ENCODE measurements at regions not wholly inside any gene's neighbourhood (a gene's known extent, or its start where the extent isn't known, plus 50 kb on each side); places are given as distances from the start of the nearest gene placed in this dataset.

DNA sequence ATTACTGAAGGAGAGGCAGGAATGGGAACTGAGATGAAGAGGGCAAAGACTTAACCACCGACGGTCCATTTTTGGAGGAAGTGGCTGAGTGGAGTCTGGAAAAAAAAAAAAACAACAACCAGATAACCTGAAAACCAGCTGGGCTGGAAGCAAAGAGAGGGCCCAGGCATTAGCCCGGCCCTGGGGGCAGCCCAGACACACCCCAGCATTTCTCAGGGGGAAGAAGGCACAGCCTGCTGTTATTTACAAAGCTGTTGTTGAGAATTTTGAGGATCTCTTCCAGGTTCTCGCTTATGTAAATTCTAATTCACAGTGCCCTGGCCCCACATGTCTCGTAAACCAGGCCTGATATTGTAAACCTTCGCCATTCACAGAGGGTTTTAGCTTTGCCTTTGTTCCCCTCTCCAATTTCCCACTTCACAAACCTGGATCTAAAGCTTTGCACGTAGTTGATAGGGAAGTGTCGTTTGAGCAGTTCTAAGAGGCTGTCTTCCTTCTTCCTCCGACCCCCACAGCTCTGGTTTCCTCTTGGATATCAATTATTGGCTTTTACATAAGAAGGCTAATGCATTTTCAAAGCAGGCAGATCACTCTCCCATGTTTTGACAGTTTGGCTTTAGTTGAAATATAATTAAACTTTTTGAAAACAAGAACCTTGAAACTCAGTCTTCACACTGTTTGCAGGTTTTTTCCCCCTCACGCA is 161.8 kb upstream of the IRF2BP2 start:
- peaks cover 6% of the 10 kb centered on the region for H3K9me3 Mint-ChIP-seq (ENCODE audit: unreplicated experiment)
- FAIRE-seq (no peak), DNase-seq (ENCODE audit: low read depth) (no peak)
- Histone ChIP-seq H3K4me2 (ENCODE audit: low read length) (peak overlapping the region; percentile 59), H3K9me3 (ENCODE audit: insufficient read depth, low read depth, low read length) (peaks cover 8% of the 10 kb centered on the region), H3K4me3 (ENCODE audit: insufficient read depth, low read depth, low read length) (peak overlapping the region; percentile 20), H3K27ac (ENCODE audit: low read depth, low read length) (peak overlapping the region; percentile 94), H3K4me1 (ENCODE audit: insufficient read depth, low read length) (peaks cover 28% of the 10 kb centered on the region), H3K27me3 (ENCODE audit: insufficient read depth, low read length) (peaks cover 4% of the 10 kb centered on the region), H3K79me2 (ENCODE audit: insufficient read depth, low read length) (no peaks in the 10 kb centered on the region), H3K9ac (ENCODE audit: low read length) (peak overlapping the region; percentile 82), H4K20me1 (ENCODE audit: insufficient read depth, low read length) (no peaks in the 10 kb centered on the region), H2AFZ (ENCODE audit: low read depth, low read length) (peak overlapping the region; percentile 19), H3K36me3 (ENCODE audit: insufficient read depth, low read length) (no peaks in the 10 kb centered on the region)
- H3K4me3 Mint-ChIP-seq (ENCODE audit: unreplicated experiment) = peak overlapping the region; percentile 10
- H3K4me1 Mint-ChIP-seq (ENCODE audit: low read depth, unreplicated experiment) = peaks cover 38% of the 10 kb centered on the region
- TF ChIP-seq, protein P1, sequence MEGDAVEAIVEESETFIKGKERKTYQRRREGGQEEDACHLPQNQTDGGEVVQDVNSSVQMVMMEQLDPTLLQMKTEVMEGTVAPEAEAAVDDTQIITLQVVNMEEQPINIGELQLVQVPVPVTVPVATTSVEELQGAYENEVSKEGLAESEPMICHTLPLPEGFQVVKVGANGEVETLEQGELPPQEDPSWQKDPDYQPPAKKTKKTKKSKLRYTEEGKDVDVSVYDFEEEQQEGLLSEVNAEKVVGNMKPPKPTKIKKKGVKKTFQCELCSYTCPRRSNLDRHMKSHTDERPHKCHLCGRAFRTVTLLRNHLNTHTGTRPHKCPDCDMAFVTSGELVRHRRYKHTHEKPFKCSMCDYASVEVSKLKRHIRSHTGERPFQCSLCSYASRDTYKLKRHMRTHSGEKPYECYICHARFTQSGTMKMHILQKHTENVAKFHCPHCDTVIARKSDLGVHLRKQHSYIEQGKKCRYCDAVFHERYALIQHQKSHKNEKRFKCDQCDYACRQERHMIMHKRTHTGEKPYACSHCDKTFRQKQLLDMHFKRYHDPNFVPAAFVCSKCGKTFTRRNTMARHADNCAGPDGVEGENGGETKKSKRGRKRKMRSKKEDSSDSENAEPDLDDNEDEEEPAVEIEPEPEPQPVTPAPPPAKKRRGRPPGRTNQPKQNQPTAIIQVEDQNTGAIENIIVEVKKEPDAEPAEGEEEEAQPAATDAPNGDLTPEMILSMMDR (IDR thresholded peaks at IDR 0.05; ENCODE audit: insufficient read depth, low read depth, low read length) = no peak
- no peak for TF ChIP-seq EZH2 (IDR thresholded peaks at IDR 0.05; ENCODE audit: insufficient read depth, low read length)
- H3K27ac Mint-ChIP-seq (ENCODE audit: unreplicated experiment) = peak overlapping the region; percentile 89
- peaks cover 2% of the 10 kb centered on the region for H3K27me3 Mint-ChIP-seq (ENCODE audit: low read depth, unreplicated experiment)
- H3K36me3 Mint-ChIP-seq (ENCODE audit: low read depth, unreplicated experiment) = peaks cover 4% of the 10 kb centered on the region

DNA sequence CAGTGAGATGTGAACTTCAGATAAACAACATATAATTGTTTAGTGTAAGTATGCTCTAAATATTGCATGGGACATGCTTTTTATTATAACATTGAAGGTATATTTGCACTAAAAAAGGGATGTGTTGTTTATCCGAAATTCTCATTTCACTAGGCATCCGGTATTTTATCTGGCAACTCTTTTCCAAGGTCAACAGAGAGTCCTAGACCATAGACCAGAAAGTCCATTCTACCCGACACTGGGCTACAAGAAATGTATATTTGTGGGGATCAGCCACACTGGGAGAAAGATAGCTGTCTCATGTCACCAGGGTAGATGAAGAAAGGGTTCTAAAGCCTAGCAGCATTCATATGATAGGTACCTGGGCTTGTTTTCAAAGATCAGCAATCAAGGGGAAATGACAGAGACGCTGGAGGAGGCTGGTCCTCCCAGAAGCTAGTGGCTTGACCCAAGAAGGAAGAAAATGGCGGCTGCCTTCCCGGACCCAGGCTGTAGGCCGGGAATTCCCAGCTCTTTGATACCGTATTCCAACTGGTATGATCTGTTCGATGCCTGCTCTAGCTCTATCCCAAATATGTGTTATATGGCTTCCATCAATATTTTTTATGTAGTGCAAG is 161.1 kb upstream of the IRF2BP2 start:
- Histone ChIP-seq H4K20me1 (ENCODE audit: insufficient read depth, low read length) (no peaks in the 10 kb centered on the region), H3K4me1 (ENCODE audit: insufficient read depth, low read length) (peaks cover 28% of the 10 kb centered on the region), H3K27me3 (ENCODE audit: insufficient read depth, low read length) (no peaks in the 10 kb centered on the region), H3K4me2 (ENCODE audit: low read length) (peak overlapping the region; percentile 59), H3K79me2 (ENCODE audit: insufficient read depth, low read length) (no peaks in the 10 kb centered on the region), H3K9ac (ENCODE audit: low read length) (no peak overlapping the region), H3K9me3 (ENCODE audit: insufficient read depth, low read depth, low read length) (peaks cover 3% of the 10 kb centered on the region), H3K27ac (ENCODE audit: low read depth, low read length) (peak overlapping the region; percentile 94), H2AFZ (ENCODE audit: low read depth, low read length) (no peak overlapping the region), H3K4me3 (ENCODE audit: insufficient read depth, low read depth, low read length) (no peak overlapping the region), H3K36me3 (ENCODE audit: insufficient read depth, low read length) (no peaks in the 10 kb centered on the region)
- DNase-seq (ENCODE audit: low read depth) = no peak
- no peak for FAIRE-seq
- H3K27me3 Mint-ChIP-seq (ENCODE audit: low read depth, unreplicated experiment) = peaks cover 2% of the 10 kb centered on the region
- peak overlapping the region; percentile 89 for H3K27ac Mint-ChIP-seq (ENCODE audit: unreplicated experiment)
- TF ChIP-seq, protein P1 (IDR thresholded peaks at IDR 0.05; ENCODE audit: insufficient read depth, low read depth, low read length) = no peak
- no peak for TF ChIP-seq EZH2 (IDR thresholded peaks at IDR 0.05; ENCODE audit: insufficient read depth, low read length)
- peaks cover 38% of the 10 kb centered on the region for H3K4me1 Mint-ChIP-seq (ENCODE audit: low read depth, unreplicated experiment)
- H3K36me3 Mint-ChIP-seq (ENCODE audit: low read depth, unreplicated experiment) = peaks cover 4% of the 10 kb centered on the region
- peaks cover 6% of the 10 kb centered on the region for H3K9me3 Mint-ChIP-seq (ENCODE audit: unreplicated experiment)
- H3K4me3 Mint-ChIP-seq (ENCODE audit: unreplicated experiment) = peak overlapping the region; percentile 10

Data from astrocyte (in vitro differentiated cells and primary cell).